Progenitor cell of endocrine pancreas (in vitro differentiated cells): ENCODE measurements at regions not wholly inside any gene's neighbourhood (a gene's known extent, or its start where the extent isn't known, plus 50 kb on each side); places are given as distances from the start of the nearest gene placed in this dataset.

Source experiments
- DNase-seq: peaks from one replicate; pipeline ENCODE4 v3.0.0; 2021; ENCODE audit warnings: low spot score; ENCODE audit not compliant: unreplicated experiment
- H3K27ac Mint-ChIP-seq: 2 replicates; pipeline ENCODE4 v1.8.0; 2021; ENCODE audit warnings: mild to moderate bottlenecking, moderate library complexity, mixed read lengths
- H3K27me3 Mint-ChIP-seq: 2 replicates; pipeline ENCODE4 v1.8.0; 2021; ENCODE audit warnings: mixed read lengths
- H3K36me3 Mint-ChIP-seq: 2 replicates; pipeline ENCODE4 v1.8.0; 2022; ENCODE audit warnings: mixed read lengths; ENCODE audit not compliant: insufficient read depth
- H3K4me1 Mint-ChIP-seq: 2 replicates; pipeline ENCODE4 v1.8.0; 2021; ENCODE audit warnings: low read depth, mixed read lengths
- H3K4me3 Mint-ChIP-seq: 2 replicates; pipeline ENCODE4 v1.8.0; 2021; ENCODE audit warnings: low read depth, mild to moderate bottlenecking, moderate library complexity, mixed read lengths
- H3K9me3 Mint-ChIP-seq: 2 replicates; pipeline ENCODE4 v1.8.0; 2021; ENCODE audit warnings: low read depth, mixed read lengths
- TF ChIP-seq, protein P1 (sequence below): fragments of 200-600 bp; sonication (generic); IDR thresholded peaks from one replicate; pipeline ENCODE4 v1.5.0; 2021; ENCODE audit warnings: antibody characterized with exemption, mild to moderate bottlenecking; ENCODE audit not compliant: unreplicated experiment

DNA sequence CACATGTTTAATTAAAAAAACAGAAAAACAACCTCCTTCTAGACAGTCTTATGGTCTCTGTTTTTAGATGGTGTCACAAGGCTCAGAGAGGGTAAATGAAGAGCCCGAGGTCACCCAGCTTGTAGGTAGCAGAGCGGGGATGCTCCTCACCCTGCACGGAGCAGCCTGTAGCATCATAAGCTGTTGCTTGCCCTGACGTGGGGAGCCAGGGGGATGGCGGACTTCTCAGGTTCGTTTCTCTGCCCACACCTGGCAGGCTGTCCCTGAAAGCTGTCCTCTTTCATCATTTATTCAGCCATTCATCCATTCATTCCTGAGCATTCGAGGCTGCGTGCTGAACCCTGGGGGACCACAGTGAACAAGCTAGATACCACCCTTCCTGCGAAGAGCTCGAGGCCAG is 75.7 kb upstream of the KSR1 start:
- no peaks in the 10 kb centered on the region for H3K4me1 Mint-ChIP-seq
- TF ChIP-seq, protein P1, sequence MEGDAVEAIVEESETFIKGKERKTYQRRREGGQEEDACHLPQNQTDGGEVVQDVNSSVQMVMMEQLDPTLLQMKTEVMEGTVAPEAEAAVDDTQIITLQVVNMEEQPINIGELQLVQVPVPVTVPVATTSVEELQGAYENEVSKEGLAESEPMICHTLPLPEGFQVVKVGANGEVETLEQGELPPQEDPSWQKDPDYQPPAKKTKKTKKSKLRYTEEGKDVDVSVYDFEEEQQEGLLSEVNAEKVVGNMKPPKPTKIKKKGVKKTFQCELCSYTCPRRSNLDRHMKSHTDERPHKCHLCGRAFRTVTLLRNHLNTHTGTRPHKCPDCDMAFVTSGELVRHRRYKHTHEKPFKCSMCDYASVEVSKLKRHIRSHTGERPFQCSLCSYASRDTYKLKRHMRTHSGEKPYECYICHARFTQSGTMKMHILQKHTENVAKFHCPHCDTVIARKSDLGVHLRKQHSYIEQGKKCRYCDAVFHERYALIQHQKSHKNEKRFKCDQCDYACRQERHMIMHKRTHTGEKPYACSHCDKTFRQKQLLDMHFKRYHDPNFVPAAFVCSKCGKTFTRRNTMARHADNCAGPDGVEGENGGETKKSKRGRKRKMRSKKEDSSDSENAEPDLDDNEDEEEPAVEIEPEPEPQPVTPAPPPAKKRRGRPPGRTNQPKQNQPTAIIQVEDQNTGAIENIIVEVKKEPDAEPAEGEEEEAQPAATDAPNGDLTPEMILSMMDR: no peak
- H3K4me3 Mint-ChIP-seq: no peak overlapping the region
- H3K36me3 Mint-ChIP-seq: no peaks in the 10 kb centered on the region
- H3K27me3 Mint-ChIP-seq: peaks cover 5% of the 10 kb centered on the region
- H3K9me3 Mint-ChIP-seq: peaks cover 3% of the 10 kb centered on the region
- no peak overlapping the region for H3K27ac Mint-ChIP-seq
- DNase-seq: no peak

DNA sequence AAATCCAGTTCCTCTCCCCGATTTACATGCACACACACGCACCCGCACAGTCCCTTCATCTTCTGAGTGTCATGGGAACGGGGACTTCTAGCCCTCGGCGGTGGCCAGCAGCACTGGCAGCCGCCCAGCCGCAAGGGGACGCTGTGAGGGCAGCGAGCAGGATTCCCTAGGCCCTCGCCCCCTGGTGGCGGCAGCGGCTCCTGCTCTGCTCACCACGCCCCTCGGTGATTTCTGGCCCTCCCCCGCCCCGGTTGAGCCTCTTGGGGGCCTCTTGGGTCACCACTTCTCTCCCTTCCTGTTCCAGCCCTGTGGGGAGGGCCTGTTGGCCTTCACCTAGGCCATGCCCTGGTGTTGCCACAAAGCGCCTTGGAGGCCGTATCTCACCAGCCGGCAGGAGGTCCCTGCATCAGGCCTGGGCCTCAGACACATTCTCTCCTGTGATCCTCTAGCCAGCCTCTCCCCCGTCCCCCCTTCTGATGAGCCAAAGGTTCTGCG is 75.2 kb upstream of the KSR1 start:
- no peak overlapping the region for H3K27ac Mint-ChIP-seq
- H3K27me3 Mint-ChIP-seq: peaks cover 5% of the 10 kb centered on the region
- peaks cover 3% of the 10 kb centered on the region for H3K9me3 Mint-ChIP-seq
- peak; percentile 42 for DNase-seq
- no peaks in the 10 kb centered on the region for H3K36me3 Mint-ChIP-seq
- TF ChIP-seq, protein P1: peak; percentile 86
- no peaks in the 10 kb centered on the region for H3K4me1 Mint-ChIP-seq
- no peak overlapping the region for H3K4me3 Mint-ChIP-seq

DNA sequence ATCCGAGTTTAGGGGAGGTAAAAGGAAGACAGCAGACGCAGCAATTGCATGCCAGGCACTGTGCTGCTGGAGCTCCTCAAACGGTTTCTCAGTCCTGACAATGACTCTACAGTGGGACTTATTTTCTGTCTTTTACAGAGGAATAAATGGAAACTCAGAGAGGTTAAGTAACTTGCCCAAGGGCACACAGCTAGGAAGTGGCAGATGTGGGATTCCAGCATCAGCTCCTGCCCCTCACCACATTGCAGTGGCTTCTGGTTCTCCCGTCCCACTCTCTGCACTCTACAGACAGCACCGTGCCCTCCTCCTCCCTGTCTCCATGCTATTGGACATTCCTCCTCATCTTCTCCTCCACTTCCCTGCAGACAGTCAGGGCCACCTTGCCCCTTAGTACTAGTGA is 74.2 kb upstream of the KSR1 start:
- H3K27me3 Mint-ChIP-seq: peaks cover 5% of the 10 kb centered on the region
- DNase-seq: no peak
- no peak overlapping the region for H3K4me3 Mint-ChIP-seq
- TF ChIP-seq, protein P1: no peak
- H3K27ac Mint-ChIP-seq: no peak overlapping the region
- H3K4me1 Mint-ChIP-seq: no peaks in the 10 kb centered on the region
- no peaks in the 10 kb centered on the region for H3K36me3 Mint-ChIP-seq
- H3K9me3 Mint-ChIP-seq: peaks cover 3% of the 10 kb centered on the region

DNA sequence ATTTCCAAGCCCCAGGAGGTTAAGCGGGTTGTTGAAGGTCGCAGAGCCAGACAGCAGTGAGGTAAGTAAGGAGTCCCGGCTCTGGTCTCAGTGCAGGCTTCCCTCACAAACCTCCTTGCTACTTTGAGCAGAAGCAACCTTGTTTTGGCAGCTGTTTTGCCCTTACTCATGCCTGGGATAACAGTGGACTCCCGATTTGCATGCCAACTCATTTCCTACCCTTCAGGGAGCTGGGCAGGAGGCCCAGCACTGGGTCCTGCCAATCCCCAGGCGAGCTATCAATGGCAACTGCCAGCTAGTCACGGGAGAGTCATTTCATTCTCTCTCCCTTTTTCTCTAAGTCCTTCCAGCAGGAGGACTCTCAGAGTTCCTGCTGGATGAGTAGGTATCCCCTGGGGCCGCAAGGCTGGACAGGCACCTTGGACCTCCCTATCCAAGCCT is 72.0 kb upstream of the KSR1 start:
- H3K27me3 Mint-ChIP-seq: peaks cover 5% of the 10 kb centered on the region
- TF ChIP-seq, protein P1: no peak
- no peak for DNase-seq
- no peak overlapping the region for H3K4me3 Mint-ChIP-seq
- H3K36me3 Mint-ChIP-seq: no peaks in the 10 kb centered on the region
- no peaks in the 10 kb centered on the region for H3K4me1 Mint-ChIP-seq
- H3K27ac Mint-ChIP-seq: no peak overlapping the region
- H3K9me3 Mint-ChIP-seq: no peaks in the 10 kb centered on the region

DNA sequence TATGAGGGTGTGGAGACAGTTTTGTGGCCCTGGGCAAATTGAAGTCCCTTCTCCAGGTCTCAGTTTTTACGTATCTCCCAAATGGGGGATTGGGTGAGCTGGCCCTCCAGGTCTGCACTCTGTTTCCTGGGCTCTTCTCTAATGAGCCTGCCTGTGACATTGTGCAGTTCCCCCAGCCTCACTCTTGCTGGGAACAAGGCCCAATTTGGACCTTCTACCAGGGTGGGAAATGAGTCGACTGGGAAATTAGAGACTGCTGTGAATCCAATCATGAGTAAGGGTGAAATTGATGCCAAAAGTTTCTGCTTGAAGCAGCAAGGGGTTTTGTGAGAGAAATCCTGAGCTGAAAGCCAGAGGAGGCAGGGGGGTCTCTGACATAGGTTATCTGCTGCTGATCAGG is 71.5 kb upstream of the KSR1 start:
- no peaks in the 10 kb centered on the region for H3K36me3 Mint-ChIP-seq
- TF ChIP-seq, protein P1: no peak
- H3K4me1 Mint-ChIP-seq: no peaks in the 10 kb centered on the region
- no peaks in the 10 kb centered on the region for H3K9me3 Mint-ChIP-seq
- no peak overlapping the region for H3K4me3 Mint-ChIP-seq
- DNase-seq: no peak
- peaks cover 5% of the 10 kb centered on the region for H3K27me3 Mint-ChIP-seq
- no peak overlapping the region for H3K27ac Mint-ChIP-seq
